Hematopoietic multipotent progenitor cell (in vitro differentiated cells): ENCODE measurements at regions not wholly inside any gene's neighbourhood (a gene's known extent, or its start where the extent isn't known, plus 50 kb on each side); places are given as distances from the start of the nearest gene placed in this dataset.
A peak's percentile ranks its signal among the peaks of the same experiment; 100 is the strongest.

ENCODE experiments used
- DNase-seq, 3 donors: peaks; one replicate each; pipeline ENCODE4 v3.0.0-alpha.2; 2011 to 2015; ENCODE audit warnings: low read depth in 2 of 3, low spot score in 2 of 3

- no peak for DNase-seq
Observed at GRCh38 chr2:42108852-42109251, 60.3 kb upstream of the EML4 start.

GRCh38 chr2:42109959-42110640 lies 59.1 kb upstream of the EML4 start:
- no peak for DNase-seq

GRCh38 chr2:42110641-42111322 lies 58.4 kb upstream of the EML4 start:
- no peak for DNase-seq

- no peak for DNase-seq
Observed at GRCh38 chr2:42112418-42112817, 56.7 kb upstream of the EML4 start.

- no peak for DNase-seq
Observed at GRCh38 chr2:42113452-42113851, 55.7 kb upstream of the EML4 start.

GRCh38 chr2:42114091-42114490 lies 55.1 kb upstream of the EML4 start:
- no peak for DNase-seq

- no peak for DNase-seq
Observed at GRCh38 chr2:42115588-42115987, 53.6 kb upstream of the EML4 start.

- no peak for DNase-seq
Observed at GRCh38 chr2:42116195-42117181, 52.7 kb upstream of the EML4 start.

GRCh38 chr2:42117182-42117579 lies 52.0 kb upstream of the EML4 start:
- no peak for DNase-seq

GRCh38 chr2:42117923-42118753 lies 51.0 kb upstream of the EML4 start:
- peak in 2 of 3 donors; percentile 65 to 66 for DNase-seq

GRCh38 chr2:42118754-42119569 lies 50.2 kb upstream of the EML4 start:
- DNase-seq: no peak
